HG03558 (cell line): ENCODE measurements at regions not wholly inside any gene's neighbourhood (a gene's known extent, or its start where the extent isn't known, plus 50 kb on each side); places are given as distances from the start of the nearest gene placed in this dataset.

Experiments used
- ATAC-seq: cut with Tn5 transposase; IDR thresholded peaks from one replicate; pipeline ENCODE4 v1.9.1; 2021; ENCODE audit warnings: moderate number of reproducible peaks; ENCODE audit not compliant: unreplicated experiment; ENCODE audit errors: extremely low read depth

GRCh38 chr4:89380980-89381379, 73.4 kb upstream of the GPRIN3 start:
- no peak for ATAC-seq

- ATAC-seq: no peak
Observed at GRCh38 chr4:89379511-89380044, 72.0 kb upstream of the GPRIN3 start.

- ATAC-seq: no peak
Observed at GRCh38 chr4:89373394-89373793, 65.8 kb upstream of the GPRIN3 start.

- no peak for ATAC-seq
Observed at GRCh38 chr4:89371614-89372013, 64.0 kb upstream of the GPRIN3 start.

- ATAC-seq: no peak
Observed at GRCh38 chr4:89369581-89369980, 62.0 kb upstream of the GPRIN3 start.

- ATAC-seq: no peak
Observed at GRCh38 chr4:89368861-89369260, 61.3 kb upstream of the GPRIN3 start.

GRCh38 chr4:89365776-89366175, 58.2 kb upstream of the GPRIN3 start:
- ATAC-seq: no peak

GRCh38 chr4:89365375-89365774, 57.8 kb upstream of the GPRIN3 start:
- ATAC-seq: no peak

GRCh38 chr4:89364541-89364940, 56.9 kb upstream of the GPRIN3 start:
- no peak for ATAC-seq

- no peak for ATAC-seq
Observed at GRCh38 chr4:89363786-89364185, 56.2 kb upstream of the GPRIN3 start.

GRCh38 chr4:89358935-89359638, 51.5 kb upstream of the GPRIN3 start:
- ATAC-seq: no peak

GRCh38 chr4:89357787-89358186, 50.2 kb upstream of the GPRIN3 start:
- no peak for ATAC-seq
